Ishikawa (cell line): ENCODE measurements at regions not wholly inside any gene's neighbourhood (a gene's known extent, or its start where the extent isn't known, plus 50 kb on each side); places are given as distances from the start of the nearest gene placed in this dataset.

Experiments
- CEBPB ChIP-seq: IDR thresholded peaks from 2 replicates; pipeline ENCODE4 v1.6.1; 2012
- CREB1 ChIP-seq: IDR thresholded peaks from 2 replicates; pipeline ENCODE4 v1.6.1; 2012; ENCODE audit warnings: low read depth
- EGR1 ChIP-seq: IDR thresholded peaks from 2 replicates; pipeline ENCODE4 v1.6.1; 2012
- NFIC ChIP-seq: IDR thresholded peaks from 2 replicates; pipeline ENCODE4 v1.6.1; 2012
- RAD21 ChIP-seq: IDR thresholded peaks from 2 replicates; pipeline ENCODE4 v1.6.1; 2012; ENCODE audit warnings: low read depth
- TAF1 ChIP-seq: IDR thresholded peaks from 2 replicates; pipeline ENCODE4 v1.6.1; 2012; ENCODE audit warnings: low read depth, mild to moderate bottlenecking
- TCF12 ChIP-seq: IDR thresholded peaks from 2 replicates; pipeline ENCODE4 v1.6.1; 2012; ENCODE audit warnings: low read depth
- TEAD4 ChIP-seq: IDR thresholded peaks from 2 replicates; pipeline ENCODE4 v1.6.1; 2012
- USF1 ChIP-seq: IDR thresholded peaks from 2 replicates; pipeline ENCODE4 v1.6.1; 2012
- TF ChIP-seq, protein P1 (sequence below): IDR thresholded peaks from 2 replicates; pipeline ENCODE4 v1.6.1; 2012

DNA sequence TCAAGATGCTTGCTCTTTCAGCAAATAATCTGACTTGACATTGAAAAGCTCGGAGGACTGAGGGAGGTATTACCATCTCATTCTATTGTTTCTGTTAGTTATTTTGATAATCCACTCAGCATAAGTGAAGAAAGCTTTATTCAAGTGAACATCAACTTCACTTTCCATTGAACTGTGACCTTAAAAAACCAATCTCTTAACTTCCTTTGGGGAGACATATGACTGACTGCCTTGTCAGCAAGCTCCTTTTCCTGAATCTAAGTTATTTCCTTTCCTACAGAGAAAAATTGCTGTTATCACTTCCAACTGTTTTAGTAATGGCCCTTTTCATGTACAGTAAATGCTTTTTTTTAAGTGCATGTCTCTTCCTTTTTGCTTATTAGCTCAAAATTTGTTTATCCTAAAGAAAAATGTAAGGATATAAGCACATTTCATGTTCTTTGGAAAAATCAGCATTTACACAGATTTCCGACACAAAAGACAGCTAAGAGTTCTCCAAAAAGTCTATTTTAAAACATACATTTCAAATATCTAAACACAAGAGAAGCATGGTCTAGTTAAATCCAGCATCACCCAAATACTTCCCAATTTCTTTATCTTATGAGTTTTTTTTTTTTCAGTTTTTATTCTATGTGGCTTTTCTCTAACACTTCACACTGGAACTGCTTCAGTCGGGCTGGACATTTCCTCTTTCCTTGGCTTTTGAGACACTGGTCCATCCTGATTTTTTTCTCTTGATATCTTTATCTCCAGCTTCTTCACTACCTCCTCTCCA lies 117.9 kb upstream of the DAB2 start:
- TF ChIP-seq RAD21: no peak
- TF ChIP-seq, protein P1, sequence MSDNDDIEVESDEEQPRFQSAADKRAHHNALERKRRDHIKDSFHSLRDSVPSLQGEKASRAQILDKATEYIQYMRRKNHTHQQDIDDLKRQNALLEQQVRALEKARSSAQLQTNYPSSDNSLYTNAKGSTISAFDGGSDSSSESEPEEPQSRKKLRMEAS: no peak
- no peak for TF ChIP-seq USF1
- TF ChIP-seq TAF1: no peak
- no peak for TF ChIP-seq CEBPB
- TF ChIP-seq CREB1: no peak
- no peak for TF ChIP-seq EGR1
- no peak for TF ChIP-seq TCF12
- no peak for TF ChIP-seq NFIC
- no peak for TF ChIP-seq TEAD4
